Glutamatergic neuron (in vitro differentiated cells): ENCODE measurements at regions not wholly inside any gene's neighbourhood (a gene's known extent, or its start where the extent isn't known, plus 50 kb on each side); places are given as distances from the start of the nearest gene placed in this dataset.

Source experiments
- DNase-seq: peaks from one replicate; pipeline ENCODE4 v3.0.0; 2022
- H3K27ac Mint-ChIP-seq: one replicate; pipeline ENCODE4 v1.8.0; 2020; ENCODE audit warnings: mild to moderate bottlenecking, mixed read lengths, inconsistent platforms; ENCODE audit not compliant: unreplicated experiment
- H3K27me3 Mint-ChIP-seq: one replicate; pipeline ENCODE4 v1.8.0; 2020; ENCODE audit warnings: mild to moderate bottlenecking, moderate library complexity, mixed read lengths, inconsistent platforms; ENCODE audit not compliant: unreplicated experiment
- H3K36me3 Mint-ChIP-seq: one replicate; pipeline ENCODE4 v1.8.0; 2020; ENCODE audit warnings: mild to moderate bottlenecking, mixed read lengths, inconsistent platforms; ENCODE audit not compliant: unreplicated experiment
- H3K4me1 Mint-ChIP-seq: one replicate; pipeline ENCODE4 v1.8.0; 2020; ENCODE audit warnings: mild to moderate bottlenecking, low read depth, mixed read lengths, inconsistent platforms; ENCODE audit not compliant: unreplicated experiment
- H3K4me3 Mint-ChIP-seq: one replicate; pipeline ENCODE4 v1.8.0; 2020; ENCODE audit warnings: mild to moderate bottlenecking, mixed read lengths, inconsistent platforms; ENCODE audit not compliant: unreplicated experiment
- H3K9me3 Mint-ChIP-seq: one replicate; pipeline ENCODE4 v1.8.0; 2020; ENCODE audit warnings: mild to moderate bottlenecking, moderate library complexity, mixed read lengths, inconsistent platforms; ENCODE audit not compliant: unreplicated experiment
- TF ChIP-seq, protein P1 (sequence below): fragments of 200-600 bp; sonication (generic); IDR thresholded peaks from one replicate; pipeline ENCODE4 v1.5.0; 2021; ENCODE audit not compliant: partially characterized antibody, unreplicated experiment

GRCh38 chr7:110521357-110521911 is 569.5 kb upstream of the LRRN3 start:
- Mint-ChIP-seq H3K4me3 (no peak overlapping the region), H3K9me3 (peaks cover 9% of the 10 kb centered on the region), H3K36me3 (peaks cover 4% of the 10 kb centered on the region), H3K27ac (peak overlapping the region; percentile 13), H3K27me3 (peaks cover 3% of the 10 kb centered on the region), H3K4me1 (peaks cover 15% of the 10 kb centered on the region)
- TF ChIP-seq, protein P1, sequence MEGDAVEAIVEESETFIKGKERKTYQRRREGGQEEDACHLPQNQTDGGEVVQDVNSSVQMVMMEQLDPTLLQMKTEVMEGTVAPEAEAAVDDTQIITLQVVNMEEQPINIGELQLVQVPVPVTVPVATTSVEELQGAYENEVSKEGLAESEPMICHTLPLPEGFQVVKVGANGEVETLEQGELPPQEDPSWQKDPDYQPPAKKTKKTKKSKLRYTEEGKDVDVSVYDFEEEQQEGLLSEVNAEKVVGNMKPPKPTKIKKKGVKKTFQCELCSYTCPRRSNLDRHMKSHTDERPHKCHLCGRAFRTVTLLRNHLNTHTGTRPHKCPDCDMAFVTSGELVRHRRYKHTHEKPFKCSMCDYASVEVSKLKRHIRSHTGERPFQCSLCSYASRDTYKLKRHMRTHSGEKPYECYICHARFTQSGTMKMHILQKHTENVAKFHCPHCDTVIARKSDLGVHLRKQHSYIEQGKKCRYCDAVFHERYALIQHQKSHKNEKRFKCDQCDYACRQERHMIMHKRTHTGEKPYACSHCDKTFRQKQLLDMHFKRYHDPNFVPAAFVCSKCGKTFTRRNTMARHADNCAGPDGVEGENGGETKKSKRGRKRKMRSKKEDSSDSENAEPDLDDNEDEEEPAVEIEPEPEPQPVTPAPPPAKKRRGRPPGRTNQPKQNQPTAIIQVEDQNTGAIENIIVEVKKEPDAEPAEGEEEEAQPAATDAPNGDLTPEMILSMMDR, result no peak
- no peak for DNase-seq

DNA sequence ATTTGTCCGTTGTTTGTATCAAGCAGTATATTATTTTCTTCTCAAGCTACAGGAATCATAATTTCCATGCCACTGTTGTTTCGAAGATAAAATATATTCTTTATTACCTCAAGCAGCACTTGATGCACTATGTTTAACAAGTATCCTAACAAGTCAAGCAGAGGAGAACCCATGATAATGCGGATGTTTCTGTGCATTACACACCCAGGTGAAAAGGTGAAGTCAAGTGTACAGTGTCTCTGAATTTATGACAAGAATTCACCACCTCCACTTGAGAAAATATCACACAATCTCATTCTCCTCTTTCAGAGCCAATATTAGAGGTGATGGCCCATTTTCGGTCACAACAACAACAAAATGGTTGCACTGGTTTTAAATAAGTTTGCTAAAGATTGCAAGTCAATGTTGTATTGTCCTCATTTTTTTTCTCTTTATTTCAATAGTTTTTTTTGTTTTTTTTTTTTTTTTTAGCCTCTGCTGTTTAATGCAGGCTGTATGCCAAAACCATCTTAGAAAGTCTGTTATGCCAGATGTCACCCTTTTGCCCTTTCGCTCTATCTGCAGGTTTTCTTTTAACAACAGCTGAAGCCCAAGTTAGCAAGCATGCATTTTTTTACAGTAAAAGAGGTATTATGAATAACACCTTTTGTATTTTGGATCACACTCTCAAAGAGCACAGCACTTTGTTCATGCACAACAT is 568.7 kb upstream of the LRRN3 start:
- Mint-ChIP-seq H3K4me3 (peak overlapping the region; percentile 9), H3K36me3 (peaks cover 4% of the 10 kb centered on the region), H3K27ac (peak overlapping the region; percentile 84)

GRCh38 chr7:110522761-110523200 is 568.1 kb upstream of the LRRN3 start:
- Mint-ChIP-seq H3K4me3 (no peak overlapping the region), H3K27ac (peak overlapping the region; percentile 84), H3K27me3 (peaks cover 3% of the 10 kb centered on the region), H3K4me1 (peaks cover 15% of the 10 kb centered on the region), H3K36me3 (peaks cover 4% of the 10 kb centered on the region), H3K9me3 (peaks cover 9% of the 10 kb centered on the region)
- TF ChIP-seq, protein P1, result no peak
- no peak for DNase-seq

More for the DNA sequence above, 568.7 kb upstream of the LRRN3 start:
- peaks cover 3% of the 10 kb centered on the region for H3K27me3 Mint-ChIP-seq
- TF ChIP-seq, protein P1, result no peak
- peaks cover 9% of the 10 kb centered on the region for H3K9me3 Mint-ChIP-seq
- no peak for DNase-seq
- peaks cover 15% of the 10 kb centered on the region for H3K4me1 Mint-ChIP-seq

DNA sequence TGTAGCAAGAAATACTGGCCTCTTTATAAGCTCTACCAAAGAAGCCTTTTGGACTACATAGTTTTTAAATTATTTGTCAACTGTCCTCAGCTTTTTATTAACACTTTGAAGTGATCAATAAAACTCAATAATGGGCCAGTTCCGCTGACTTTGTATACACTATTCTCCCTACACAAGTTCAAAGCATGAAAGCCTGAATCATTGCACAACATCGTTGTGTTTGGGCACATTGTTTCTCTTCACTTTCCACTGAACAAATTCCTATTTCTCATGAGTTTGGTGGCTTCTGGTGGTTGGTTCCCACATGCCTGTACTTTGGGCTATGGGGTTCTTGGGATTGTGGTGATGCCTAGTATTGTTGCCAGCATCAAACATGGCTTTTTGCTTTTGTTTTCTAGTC is 561.8 kb upstream of the LRRN3 start:
- H3K27ac Mint-ChIP-seq, result peak overlapping the region; percentile 18
- DNase-seq, result no peak
- H3K4me3 Mint-ChIP-seq, result no peak overlapping the region
- peaks cover 4% of the 10 kb centered on the region for H3K27me3 Mint-ChIP-seq
- TF ChIP-seq, protein P1, result no peak
- H3K9me3 Mint-ChIP-seq, result peaks cover 4% of the 10 kb centered on the region
- peaks cover 8% of the 10 kb centered on the region for H3K4me1 Mint-ChIP-seq
- H3K36me3 Mint-ChIP-seq, result peaks cover 3% of the 10 kb centered on the region

- Mint-ChIP-seq H3K36me3 (peaks cover 3% of the 10 kb centered on the region), H3K4me3 (no peak overlapping the region), H3K27me3 (peaks cover 4% of the 10 kb centered on the region), H3K4me1 (peaks cover 14% of the 10 kb centered on the region), H3K27ac (no peak overlapping the region), H3K9me3 (peaks cover 6% of the 10 kb centered on the region)
- no peak for DNase-seq
- TF ChIP-seq, protein P1, result no peak
These were observed 559.7 kb upstream of the LRRN3 start for GRCh38 chr7:110531186-110531585.
